Inflammatory macrophage (primary cell): ENCODE measurements at regions not wholly inside any gene's neighbourhood (a gene's known extent, or its start where the extent isn't known, plus 50 kb on each side); places are given as distances from the start of the nearest gene placed in this dataset.
"Not testable (repeated sequence)": the region's sequence is repeated elsewhere in the genome, so short reads cannot be mapped to it uniquely, and the experiment has no call there.

Experiments used
- DNase-seq, 2 donors: peaks; one replicate each; pipeline ENCODE4 v3.0.0-alpha.2; 2020 to 2022

GRCh38 chr2:120539937-120540718, 194.2 kb downstream of the INHBB start:
- DNase-seq: no peak

DNA sequence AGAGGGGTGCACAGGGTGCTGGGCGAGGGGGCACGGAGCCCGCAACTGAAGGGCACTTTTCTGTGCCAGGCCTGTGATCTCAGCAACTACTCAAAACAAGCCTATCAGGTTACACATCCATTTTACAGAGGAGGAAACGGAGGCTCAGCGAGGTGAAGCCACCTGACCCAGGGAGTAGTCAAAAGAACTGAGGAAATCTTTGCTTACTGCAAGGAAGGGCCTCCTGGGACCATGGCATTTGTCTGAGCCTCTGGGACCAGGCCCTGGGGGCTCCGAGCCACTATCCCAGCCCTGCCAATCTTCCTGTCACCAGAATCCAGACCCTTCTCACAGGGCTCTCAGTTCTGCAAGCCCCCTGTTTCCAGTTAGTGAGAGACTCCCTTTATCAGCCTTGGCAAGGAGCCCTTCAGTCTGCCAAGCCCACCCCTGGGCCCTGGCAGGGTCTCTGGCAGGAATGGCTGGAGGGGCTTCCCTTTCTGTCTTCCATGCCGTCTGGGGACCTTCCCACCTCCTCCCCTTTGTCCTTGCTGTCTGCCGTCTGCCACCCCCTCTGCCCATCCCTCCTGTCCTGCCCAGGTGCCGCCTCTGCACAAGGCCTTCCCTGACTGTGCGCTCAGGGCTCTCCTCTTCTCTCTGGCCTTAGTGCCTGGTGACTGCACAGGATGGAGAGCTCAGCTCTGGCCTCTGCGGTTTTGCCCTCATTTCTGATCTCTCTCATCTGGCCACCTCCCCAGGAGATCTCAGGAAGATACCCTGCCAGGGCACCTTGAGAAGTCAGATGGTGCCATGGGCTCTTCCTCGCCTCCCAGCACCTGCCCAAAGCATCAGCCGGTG, 194.7 kb upstream of the GLI2 start:
- no peak for DNase-seq

DNA sequence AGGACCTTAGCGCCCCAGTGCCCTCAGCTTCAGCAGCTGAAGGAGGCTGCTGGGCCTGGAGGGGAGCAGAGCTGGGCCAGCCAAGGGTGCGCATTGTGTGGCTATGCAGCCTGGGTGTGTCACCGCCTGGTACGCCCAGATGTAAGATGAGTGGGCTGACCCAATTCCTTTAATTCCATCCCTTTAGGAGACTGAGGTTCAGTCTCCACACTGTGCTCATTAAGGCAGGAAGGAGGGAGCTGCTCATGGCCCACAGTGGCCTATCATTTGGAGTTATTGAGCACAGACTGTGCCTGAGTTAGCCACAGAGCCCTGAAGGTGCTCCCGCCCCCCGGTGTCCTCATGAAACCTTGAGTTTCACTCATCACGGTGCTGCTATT, 194.1 kb upstream of the GLI2 start:
- no peak for DNase-seq

DNA sequence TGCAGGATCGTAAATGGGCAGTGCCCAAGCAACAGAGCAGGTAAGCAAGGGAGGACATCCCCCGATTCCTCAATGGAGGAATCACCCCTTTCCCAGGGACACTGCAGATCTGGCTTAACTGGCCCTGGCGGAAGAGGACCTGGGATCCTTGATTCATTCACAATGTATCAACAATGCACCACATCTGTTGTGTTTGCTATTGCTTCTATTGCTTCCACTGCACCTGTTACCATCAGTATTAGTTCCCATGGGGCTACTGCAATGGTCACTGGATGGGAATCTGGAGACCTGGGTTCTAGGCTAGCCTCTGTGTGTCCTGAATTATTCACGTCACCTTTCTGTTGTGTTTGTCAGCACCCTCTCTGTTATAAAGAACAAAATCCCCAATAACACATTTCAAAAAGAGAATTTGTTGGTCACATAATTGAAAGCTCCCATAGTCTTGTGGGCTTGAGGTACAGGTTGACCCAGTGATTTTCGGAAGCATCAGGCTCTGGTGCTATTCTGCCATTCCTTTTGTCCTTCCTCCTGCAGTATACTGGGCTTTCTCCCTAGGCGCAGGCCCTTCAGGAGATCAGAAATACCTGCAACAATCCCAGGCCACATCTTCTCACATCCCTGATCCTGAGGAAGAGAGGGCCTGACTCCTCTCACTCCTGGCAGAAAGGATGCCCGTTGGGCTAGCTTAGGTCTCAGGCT, 193.5 kb upstream of the GLI2 start:
- no peak for DNase-seq

- DNase-seq: no peak
Observed at GRCh38 chr2:120542911-120543527, 192.6 kb upstream of the GLI2 start.

GRCh38 chr2:120543899-120544298, 191.8 kb upstream of the GLI2 start:
- peak in 1 of 2 donors; percentile 11 for DNase-seq

GRCh38 chr2:120544522-120544921, 191.1 kb upstream of the GLI2 start:
- no peak for DNase-seq

DNA sequence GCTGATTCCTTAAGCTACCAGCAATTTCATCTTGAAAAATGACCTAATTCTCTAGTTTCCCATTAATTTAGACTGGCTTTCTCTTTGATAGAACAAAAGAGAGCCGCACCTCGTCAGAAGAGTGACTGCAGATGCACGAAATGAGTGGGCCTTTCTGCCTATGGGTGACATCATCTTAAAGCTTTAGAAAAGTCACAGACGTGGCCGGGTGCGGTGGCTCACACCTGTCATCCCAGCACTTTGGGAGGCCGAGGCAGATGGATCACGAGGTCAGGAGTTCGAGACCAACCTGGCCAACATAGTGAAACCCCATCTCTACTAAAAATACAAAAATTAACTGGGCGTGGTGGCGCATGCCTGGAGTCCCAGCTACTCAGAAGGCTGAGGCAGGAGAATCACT, 190.7 kb upstream of the GLI2 start:
- DNase-seq: not testable (repeated sequence)

- no peak for DNase-seq
Observed at GRCh38 chr2:120545521-120546047, 190.1 kb upstream of the GLI2 start.

- peak; percentile 64 to 77 for DNase-seq
Observed at GRCh38 chr2:120546048-120546864, 189.4 kb upstream of the GLI2 start.

GRCh38 chr2:120546865-120547390, 188.7 kb upstream of the GLI2 start:
- no peak for DNase-seq

GRCh38 chr2:120547662-120548061, 188.0 kb upstream of the GLI2 start:
- DNase-seq: no peak

DNA sequence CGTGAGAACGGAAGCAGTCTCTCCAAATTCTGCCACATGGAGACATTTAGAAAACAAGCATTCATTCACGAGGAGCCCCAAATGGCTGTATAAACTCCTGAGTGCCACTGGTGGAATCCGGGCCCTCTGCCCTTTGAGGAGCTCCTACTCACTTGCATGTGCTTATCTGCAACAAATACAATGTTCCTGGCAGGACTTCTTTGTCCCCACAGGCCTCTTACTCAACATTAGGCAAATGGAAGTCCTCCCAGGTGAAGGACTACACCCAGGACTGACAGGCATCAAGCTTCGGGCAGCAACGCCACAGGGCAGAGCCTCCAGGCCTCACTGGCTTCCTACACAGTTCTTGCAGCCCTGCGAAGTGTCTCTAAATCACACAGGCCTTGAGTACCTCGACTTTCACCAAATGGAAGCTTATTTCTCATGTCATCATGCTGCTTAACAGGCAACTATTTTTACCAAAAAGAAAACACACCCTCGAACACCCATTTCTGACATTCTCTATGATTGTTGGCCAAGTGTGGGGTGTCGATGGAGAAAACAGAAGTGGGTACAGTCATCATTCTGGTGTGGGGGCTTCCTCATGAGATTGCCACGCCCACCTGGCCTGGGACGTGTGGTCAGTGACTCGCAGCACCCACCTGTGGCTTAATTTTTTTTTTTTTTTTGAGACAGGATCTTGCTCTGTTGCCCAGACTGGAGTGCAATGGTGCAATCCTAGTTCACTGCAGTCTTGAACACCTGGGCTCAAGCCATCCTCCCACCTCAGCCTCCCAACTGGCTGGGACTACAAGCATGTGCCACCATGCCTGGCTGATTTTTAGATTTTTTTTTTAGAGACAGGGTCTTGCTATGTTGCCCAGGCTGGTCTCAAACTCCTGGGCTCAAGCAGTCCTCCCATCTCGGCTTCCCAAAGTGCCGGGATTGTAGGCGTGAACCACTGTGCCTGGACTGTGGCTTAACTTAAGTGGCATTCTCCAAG, 186.8 kb upstream of the GLI2 start:
- DNase-seq: peak; percentile 40 to 64

- DNase-seq: peak in 1 of 2 donors; percentile 4
Observed at GRCh38 chr2:120549841-120550240, 185.8 kb upstream of the GLI2 start.

DNA sequence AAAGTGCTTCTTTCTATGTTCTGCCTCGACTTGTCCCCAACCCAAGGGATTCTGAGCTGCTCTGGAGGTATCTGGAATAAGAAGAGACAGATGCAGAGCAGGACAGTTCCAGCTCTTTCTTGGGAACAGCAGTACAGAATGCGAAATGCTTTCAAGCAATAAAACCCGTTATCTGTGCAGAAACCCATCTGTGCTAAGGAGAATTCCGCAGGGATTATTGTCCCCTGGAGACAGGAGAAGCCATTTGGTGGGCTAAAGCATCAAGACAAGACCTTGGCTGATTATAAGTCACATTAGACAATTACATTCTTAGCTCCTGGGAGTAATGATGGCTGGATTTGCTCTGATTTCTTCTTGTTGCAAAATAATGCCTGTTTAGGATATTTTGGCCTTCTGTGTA, 185.4 kb upstream of the GLI2 start:
- no peak for DNase-seq

DNA sequence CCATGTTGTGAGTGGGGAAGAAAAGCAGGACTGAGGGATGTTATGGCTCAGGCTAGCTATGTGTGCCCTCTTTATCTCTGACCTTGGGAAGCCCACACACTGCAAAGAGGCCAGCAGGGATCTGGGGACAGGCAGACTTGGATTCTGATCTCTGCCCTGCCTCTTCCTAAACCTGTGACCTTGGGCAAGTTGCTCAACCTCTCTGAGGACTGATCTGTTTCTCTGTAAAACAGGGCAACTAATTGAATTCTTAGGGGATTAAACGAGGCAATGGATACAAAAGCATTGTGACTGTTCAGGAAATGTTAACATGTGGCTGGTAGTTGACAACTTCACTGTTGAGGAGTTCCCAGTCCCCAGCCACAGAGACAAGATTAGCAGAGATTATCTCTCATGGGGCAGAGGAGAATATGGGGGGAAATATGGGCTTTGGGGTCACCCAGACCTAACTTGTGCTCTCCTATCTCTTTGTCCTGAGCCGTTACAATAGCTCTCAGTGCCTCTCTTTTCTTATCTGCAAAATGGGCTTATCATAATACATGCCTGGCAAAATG, 184.7 kb upstream of the GLI2 start:
- no peak for DNase-seq

DNA sequence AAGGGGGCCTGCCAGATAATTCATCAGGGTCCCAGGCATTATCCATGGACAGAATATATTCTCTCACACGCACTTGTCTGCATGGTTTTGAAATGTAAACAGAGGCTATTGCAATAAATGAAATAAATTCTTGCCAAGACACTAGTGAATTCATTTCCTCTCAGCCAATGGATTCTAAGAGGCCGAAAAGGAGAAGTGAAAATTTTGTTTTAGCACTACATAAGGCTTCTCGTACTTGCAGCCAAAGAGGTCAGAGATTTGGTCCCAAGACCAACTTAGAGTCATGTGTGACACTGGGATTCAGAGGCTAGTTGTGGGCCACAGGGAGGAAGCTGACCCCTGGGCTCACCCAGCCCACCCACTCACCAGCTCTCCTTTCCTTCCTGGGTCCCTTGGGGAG, 184.1 kb upstream of the GLI2 start:
- peak; percentile 88 for DNase-seq

GRCh38 chr2:120552079-120552478, 183.6 kb upstream of the GLI2 start:
- no peak for DNase-seq

- peak; percentile 7 to 55 for DNase-seq
Observed at GRCh38 chr2:120552800-120553481, 182.7 kb upstream of the GLI2 start.
